ENCODE measurements at regions not wholly inside any gene's neighbourhood (a gene's known extent, or its start where the extent isn't known, plus 50 kb on each side); places are given as distances from the start of the nearest gene placed in this dataset.
"Not testable (repeated sequence)": the region's sequence is repeated elsewhere in the genome, so short reads cannot be mapped to it uniquely, and the experiment has no call there.

DNA sequence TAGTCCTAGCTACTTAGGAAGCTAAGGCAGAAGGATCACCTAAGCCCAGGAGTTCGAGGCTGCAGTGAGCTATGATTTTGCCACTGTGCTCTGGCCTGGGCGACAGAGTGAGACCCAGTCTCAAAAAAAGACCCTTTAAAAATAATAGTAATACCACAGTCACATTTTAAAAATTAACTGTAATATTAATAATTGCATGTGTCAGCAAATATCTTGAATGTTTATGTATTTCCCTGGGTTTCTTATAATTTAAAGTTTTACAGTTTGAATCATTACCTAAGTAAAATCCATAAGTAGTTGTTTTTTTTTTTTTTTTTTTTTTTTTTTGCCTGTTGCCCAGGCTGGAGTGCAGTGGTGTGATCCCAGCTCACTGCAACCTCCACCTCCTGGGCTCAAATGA is 69.2 kb downstream of the LYZL2 start:
- no peak for FAIRE-seq

DNA sequence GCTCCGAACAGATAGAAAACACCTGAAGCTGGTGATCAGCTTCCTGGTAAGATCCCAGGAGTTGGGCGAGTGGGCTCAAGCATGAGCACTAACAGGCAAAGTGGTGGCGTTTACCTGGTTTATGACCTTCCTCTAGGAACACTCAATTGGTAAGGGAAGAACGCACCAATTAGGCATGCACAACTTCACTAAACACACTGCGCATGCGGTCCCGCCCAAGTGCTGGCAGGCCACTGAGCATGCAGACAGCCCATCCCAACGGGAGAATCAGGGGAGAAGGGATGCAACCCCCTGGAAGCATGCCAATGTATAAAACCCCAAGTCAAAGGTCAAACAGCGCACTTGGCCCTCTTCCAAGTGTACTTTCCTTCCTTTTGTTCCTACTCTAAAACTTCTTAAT is 70.4 kb downstream of the LYZL2 start:
- FAIRE-seq: no peak

GRCh38 chr10:30558411-30558810 is 71.1 kb downstream of the LYZL2 start:
- FAIRE-seq: no peak

GRCh38 chr10:30557884-30558283 is 71.7 kb downstream of the LYZL2 start:
- FAIRE-seq: no peak

DNA sequence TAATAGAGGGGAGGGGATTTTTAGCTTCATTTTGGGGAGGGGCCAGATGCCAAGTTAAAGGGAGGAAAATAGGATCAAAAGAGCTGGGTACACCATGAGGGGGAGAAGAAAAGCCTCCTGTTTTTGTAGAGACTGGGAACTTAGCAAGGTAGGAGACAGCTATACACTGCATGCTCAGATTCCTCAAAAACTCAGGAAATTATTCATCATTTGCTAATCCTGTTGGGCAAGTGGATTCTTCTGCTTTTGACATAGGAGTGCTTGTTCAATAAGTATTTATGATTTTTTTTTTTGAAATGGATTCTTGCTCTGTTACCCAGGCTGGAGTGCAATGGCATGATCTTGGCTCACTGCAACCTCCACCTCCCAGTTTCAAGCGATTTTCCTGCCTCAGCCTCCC is 73.4 kb downstream of the LYZL2 start:
- FAIRE-seq: no peak

DNA sequence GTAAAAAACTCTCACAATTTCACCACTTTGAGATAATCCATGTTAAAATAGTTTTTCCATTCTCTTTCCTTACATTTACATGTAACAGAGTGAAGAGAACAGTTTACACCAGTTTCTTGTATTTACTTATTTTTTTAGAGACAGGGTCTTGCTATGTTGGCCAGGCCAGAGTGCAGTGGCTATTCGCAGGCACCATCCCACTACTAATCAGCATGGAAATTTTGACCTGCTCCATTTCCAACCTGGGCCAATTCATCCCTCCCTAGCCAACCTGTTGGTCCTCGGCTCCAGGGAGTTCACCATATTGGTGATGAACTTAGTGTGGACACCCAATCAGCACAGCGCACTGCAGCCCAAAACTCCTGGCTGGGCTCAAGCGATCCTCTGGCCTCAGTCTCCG is 74.1 kb downstream of the LYZL2 start:
- FAIRE-seq: no peak

DNA sequence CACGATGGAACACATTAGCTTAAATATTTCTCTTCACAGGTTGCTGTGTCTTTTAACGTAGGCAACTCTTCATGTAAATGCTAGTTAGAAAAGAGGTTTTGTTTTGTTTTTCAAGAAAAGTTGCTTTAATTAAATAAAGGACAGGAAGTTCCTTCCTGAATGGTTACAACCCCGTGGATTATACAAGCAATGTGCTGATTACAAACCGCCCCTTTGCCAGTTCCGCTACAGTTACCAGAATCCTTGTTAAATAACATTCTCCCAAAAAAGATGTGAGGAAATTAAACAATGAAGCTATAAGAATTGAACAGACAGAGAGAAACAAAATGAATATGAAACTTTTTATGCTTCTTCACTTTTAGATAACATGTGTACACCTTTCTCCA is 75.1 kb downstream of the LYZL2 start:
- FAIRE-seq: no peak

GRCh38 chr10:30553626-30554439 is 75.7 kb downstream of the LYZL2 start:
- no peak for FAIRE-seq

DNA sequence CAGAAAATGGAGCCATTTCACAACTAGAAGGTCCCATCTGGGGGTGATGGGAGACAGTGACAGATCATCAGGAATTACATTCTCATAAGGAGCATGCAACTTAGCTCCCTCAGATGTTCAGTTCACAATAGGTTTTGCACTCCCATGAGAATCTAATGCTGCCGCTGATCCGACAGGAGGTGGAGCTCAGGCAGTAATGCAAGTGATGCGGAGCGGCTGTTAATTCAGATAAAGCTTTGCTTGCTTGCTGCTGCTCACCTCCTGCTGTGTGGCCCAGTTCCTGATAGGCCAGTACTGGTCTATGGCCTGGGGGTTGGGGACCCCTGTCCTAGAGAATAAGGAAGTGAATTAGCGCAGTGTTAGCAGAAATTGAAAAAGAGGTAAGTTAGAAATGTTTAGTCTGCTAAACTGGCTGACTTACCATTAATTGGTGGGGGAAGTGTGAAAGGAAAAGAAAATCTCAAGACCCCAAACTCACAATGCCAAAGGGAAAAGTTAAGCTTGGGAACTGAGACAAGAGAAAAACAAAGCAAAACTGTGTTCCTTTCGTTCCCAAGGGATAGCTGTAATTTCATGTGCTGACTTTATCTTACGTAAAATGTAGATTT is 76.4 kb downstream of the LYZL2 start:
- no peak for FAIRE-seq

DNA sequence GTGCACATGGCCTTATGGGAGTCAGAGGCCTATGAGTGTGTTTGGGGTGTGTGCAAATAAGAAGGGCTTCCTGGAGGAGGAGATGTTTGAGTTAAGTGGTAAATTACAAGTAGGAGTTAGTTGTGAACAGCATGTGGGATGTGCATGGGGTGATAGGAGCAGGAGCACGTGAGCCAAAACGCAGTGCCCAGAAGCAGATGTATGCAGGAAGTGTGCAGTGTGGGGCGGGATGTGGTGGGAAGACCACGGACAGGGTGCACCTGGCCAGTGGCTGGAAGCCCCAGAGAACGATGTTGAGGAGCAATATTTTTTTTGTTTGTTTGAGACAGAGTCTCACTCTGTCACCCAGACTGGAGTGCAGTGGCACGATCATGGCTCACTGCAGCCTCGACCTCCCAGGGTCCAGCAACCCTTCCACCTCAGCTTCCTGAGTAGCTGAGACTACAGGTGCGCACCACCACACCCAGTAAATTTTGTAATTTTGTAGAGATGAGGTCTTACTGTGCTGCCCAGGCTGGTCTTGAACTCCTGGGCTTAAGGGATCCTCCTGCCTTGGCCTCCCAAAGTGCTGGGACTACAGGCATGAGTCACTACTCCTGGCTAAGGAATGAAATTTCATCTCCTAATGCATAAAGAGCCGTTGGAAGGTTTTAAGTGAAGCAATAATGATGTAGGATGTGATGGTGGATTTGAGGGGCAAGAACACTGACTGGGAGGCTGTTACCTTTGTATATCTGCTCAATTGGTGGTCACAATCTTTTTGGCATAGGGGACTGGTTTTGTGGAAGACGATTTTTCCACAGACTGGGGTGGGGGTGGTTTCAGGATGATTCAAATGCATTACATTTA is 78.4 kb downstream of the LYZL2 start:
- FAIRE-seq: no peak

DNA sequence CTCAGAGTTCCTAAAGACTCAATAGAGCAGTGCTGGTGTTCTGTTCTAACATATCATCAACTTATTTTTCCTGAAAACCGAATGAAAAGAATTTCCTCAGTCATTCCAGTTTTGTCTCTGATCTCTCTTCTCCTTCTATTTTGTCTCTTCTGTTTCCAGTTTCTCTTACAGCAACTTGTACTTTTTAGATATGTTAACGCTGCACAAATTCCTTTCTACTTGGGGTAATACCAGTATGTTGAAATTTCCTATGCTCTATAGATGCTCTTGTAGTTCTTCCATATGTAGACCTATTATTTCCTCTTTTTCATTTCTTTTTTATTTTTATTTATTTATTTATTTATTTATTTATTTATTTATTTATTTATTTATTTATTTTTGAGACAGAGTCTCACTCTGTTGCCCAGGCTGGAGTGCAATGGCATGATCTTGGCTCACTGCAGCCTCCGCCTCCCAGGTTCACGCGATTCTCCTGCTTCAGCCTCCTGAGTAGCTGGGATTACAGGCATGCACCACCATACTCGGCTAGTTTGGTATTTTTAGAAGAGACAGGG is 80.3 kb downstream of the LYZL2 start:
- not testable (repeated sequence) for FAIRE-seq

DNA sequence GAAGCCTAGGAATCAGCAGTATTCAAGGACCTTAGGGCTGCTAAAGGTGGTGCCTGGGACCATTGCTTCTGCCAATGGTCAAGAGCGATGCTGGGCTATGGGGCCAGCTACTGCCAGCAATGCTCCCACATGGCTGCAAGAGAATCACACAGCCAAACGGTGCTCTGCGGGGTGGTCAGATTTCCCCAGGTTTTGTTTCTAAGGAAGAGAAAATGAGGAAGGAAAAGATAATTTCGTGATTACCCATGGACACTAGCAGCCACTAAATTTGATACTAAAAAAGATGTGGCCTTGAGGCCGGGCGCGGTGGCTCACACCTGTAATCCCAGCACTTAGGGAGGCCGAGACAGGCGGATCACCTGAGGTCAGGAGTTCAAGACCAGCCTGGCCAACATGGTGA is 83.0 kb downstream of the LYZL2 start:
- FAIRE-seq: no peak

DNA sequence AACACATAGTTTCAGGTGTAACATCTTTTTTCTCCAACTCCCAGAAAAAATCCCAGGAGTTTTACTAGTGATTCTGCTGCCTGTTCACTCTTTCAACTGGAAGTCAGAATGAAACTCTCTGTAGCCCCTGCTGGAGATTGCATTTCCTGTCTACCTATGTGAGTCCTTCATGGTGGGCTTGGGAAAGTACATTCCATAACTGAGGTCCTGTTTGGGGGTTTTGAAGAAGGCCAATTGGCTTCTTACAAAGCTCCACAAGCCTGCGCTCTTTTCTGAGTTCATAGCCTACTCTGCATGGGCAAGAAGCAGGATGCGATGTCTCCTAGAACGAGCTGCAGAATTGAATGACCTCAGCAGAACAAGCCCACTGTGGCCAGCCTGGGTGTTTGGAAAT is 86.7 kb downstream of the LYZL2 start:
- no peak for FAIRE-seq

DNA sequence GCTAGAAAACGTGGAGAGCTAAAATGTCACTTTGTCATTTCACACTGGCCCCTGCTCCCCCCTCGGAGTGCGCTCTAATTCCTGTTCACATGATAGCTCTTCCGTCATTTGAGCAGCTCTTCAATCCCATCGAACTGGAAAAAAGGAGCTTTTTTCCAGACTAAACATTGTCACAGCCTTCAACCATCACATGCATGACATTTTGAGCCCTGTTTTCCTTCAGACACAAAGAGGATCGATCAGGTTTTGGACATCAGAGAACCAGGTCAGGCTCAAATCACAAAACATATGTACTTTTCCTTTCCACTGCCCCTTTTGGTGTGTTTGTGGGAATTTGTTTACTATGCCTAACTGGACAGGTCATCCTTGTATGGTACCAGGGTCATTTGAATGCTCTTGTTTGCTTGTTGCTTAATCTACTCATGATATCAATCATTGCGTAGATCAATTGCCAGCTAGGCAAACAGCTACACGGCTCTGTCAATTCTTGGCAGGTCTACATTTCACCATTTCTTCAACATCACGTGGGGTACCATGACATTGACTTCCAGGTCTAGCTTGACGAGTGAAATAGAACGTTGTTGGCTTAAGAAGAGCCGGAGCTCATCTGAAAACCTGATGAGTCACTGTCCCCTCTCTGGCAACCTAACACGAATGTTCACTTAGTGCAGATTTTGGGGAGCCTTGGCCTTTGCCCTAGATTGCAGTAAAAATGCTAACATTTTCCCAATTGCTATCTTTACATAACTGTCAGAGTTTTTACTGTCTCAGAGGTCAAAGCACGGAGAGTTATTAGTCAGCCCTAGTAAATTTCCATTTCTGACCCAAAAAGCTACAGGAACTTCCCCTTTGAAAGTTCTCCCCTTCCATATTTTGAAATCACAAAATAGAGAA is 87.3 kb downstream of the LYZL2 start:
- no peak for FAIRE-seq

DNA sequence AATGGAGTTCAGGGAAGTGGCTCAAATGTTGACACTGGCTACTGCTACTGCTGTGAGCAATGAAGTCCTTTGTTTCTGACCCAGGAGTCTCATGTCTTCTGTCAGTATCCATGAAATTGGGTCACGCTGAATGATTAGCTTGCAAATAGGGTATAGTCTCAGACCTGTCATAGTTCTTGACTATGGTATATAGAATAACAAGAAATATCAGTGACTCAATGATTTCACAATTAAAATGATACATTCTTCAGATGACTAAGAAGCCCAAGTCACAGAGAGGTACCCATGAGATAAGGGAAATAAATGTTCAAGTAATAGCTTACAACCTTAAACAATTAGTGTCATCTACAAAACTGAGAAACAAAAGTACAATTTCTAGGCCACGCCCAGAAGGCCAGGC is 89.3 kb downstream of the LYZL2 start:
- no peak for FAIRE-seq

- no peak for FAIRE-seq
Measured at GRCh38 chr10:30538086-30538485, 91.5 kb downstream of the LYZL2 start.

DNA sequence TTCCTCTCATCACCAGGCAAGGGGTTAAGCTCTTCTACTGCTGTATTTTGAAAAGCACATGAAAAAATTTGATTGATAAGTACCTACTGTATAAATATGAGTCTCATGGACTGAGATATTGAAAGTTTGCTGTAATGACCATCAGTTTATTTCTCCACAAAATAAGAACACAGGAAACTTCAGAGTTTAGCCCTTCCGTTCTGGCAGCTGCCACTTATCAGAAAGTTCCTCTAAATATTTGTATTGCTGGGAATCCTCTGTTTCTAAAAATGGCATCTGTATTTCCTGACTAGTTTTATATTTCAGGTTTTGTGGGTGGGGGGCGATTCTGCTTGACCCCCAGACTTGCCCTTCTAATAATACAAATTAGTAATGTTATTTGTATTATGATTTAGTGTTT is 92.0 kb downstream of the LYZL2 start:
- no peak for FAIRE-seq

DNA sequence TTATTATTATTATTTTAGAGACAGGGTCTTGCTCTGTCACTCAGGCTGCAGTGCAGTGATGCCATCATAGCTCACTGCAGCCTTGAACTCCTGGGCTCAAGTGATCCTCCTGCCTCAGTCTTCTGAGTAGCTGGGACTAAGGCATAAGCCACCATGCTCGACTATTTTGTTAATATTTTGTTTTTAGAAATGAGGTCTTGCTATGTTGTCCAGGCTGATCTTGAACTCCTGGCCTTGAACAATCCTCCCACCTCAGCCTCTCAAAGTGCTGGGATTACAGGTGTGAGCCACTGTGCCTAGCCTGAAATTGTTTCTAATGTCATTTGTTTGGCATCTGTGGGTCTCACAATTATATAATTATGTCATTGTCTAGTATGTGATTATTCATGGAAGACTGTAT is 92.4 kb downstream of the LYZL2 start:
- not testable (repeated sequence) for FAIRE-seq

GRCh38 chr10:30536578-30536977 is 93.0 kb downstream of the LYZL2 start:
- no peak for FAIRE-seq

DNA sequence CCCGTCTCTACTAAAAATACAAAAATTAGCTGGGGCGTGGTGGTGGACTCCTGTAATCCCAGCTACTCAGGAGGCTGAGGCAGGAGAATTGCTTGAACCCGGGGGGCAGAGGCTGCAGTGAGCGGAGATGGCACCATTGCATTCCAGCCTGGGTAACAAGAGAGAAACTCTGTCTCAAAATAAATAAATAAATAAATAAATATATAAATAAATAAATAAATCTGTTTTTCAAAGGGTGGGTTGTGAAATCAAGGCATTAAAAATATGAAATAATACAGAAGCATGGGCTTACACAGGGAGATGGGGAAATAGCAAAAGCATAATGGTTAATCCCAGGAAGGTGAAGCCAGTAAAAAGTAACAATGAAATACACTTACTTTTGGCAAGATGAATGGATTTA is 93.9 kb downstream of the LYZL2 start:
- no peak for FAIRE-seq

DNA sequence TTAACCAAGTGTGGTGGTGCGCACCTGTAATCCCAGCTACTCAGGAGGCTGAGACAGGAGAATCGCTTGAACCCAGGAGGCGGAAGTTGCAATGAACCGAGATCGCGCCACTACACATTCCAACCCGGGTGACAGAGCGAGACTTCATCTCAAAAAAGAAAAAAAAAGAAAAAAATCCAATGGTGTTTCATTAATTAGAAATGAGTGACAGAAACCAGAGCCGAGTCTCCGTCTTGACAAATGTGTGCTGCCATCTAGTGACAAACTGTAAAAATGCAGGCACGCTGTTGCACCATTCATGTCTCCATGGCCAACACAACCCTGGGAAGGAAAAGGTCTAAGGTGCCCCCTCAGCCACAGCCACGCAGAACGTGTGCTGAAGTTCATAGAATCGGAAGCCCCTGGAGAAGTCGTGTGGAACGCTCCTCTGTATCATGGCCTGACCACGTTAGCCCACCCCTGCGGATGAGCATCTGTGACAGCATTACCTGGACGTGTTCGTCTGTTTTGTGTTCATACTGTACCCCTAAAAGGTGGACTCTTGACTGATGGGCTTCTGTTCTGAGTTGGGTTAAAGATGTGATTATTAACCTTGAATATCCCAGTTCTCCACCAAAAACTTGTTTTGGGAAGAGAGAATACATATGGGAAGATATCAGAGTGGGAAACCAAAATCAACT is 94.9 kb downstream of the LYZL2 start:
- FAIRE-seq: peak; percentile 30

All from G401.6 (cell line).